Osteocyte (in vitro differentiated cells): ENCODE measurements at regions not wholly inside any gene's neighbourhood (a gene's known extent, or its start where the extent isn't known, plus 50 kb on each side); places are given as distances from the start of the nearest gene placed in this dataset.

Experiments
- DNase-seq: peaks from one replicate; pipeline ENCODE4 v3.0.0; 2021; ENCODE audit warnings: mixed read lengths; ENCODE audit not compliant: unreplicated experiment; ENCODE audit errors: extremely low spot score
- H3K27ac Mint-ChIP-seq: one replicate; pipeline ENCODE4 v1.8.0; 2021; ENCODE audit warnings: mild to moderate bottlenecking, mixed read lengths; ENCODE audit not compliant: unreplicated experiment
- H3K27me3 Mint-ChIP-seq: one replicate; pipeline ENCODE4 v1.8.0; 2021; ENCODE audit warnings: mixed read lengths; ENCODE audit not compliant: unreplicated experiment
- H3K36me3 Mint-ChIP-seq: one replicate; pipeline ENCODE4 v1.8.0; 2021; ENCODE audit warnings: mixed read lengths; ENCODE audit not compliant: unreplicated experiment
- H3K4me1 Mint-ChIP-seq: one replicate; pipeline ENCODE4 v1.8.0; 2021; ENCODE audit warnings: mixed read lengths; ENCODE audit not compliant: unreplicated experiment
- H3K4me3 Mint-ChIP-seq: one replicate; pipeline ENCODE4 v1.8.0; 2021; ENCODE audit warnings: mild to moderate bottlenecking, moderate library complexity, mixed read lengths; ENCODE audit not compliant: unreplicated experiment
- H3K9me3 Mint-ChIP-seq: one replicate; pipeline ENCODE4 v1.8.0; 2021; ENCODE audit warnings: mixed read lengths; ENCODE audit not compliant: unreplicated experiment
- CTCF ChIP-seq: fragments of 200-600 bp; sonication (generic); IDR thresholded peaks from 2 replicates; pipeline ENCODE4 v1.5.0; 2021; ENCODE audit warnings: antibody characterized with exemption, mild to moderate bottlenecking, moderate library complexity

DNA sequence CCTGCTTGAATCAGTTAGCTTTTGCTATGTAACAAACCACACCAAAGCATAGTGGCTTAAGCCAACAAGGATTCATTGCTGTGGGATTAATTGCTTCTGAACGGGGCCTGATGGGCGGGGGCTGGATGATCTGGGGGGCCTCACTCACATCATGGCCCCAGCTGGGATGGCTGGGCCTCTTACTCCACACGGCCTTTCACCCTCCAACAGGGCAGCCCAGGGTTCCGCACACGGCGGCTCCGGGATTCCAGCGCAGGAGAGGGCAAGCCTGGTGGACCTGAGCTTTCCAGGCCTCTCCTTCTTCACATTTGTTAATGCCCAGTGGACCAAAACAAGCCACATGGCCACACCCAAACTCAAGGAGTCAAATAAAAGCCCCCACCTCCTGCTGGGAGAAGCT is 86.3 kb upstream of the PHLPP1 start:
- H3K4me1 Mint-ChIP-seq = no peaks in the 10 kb centered on the region
- H3K36me3 Mint-ChIP-seq = no peaks in the 10 kb centered on the region
- H3K27ac Mint-ChIP-seq = no peak overlapping the region
- no peak overlapping the region for H3K4me3 Mint-ChIP-seq
- no peak for TF ChIP-seq CTCF
- no peaks in the 10 kb centered on the region for H3K9me3 Mint-ChIP-seq
- peaks cover 9% of the 10 kb centered on the region for H3K27me3 Mint-ChIP-seq
- no peak for DNase-seq

- peaks cover 26% of the 10 kb centered on the region for H3K27me3 Mint-ChIP-seq
- H3K4me3 Mint-ChIP-seq = no peak overlapping the region
- H3K27ac Mint-ChIP-seq = no peak overlapping the region
- TF ChIP-seq CTCF = no peak
- no peaks in the 10 kb centered on the region for H3K36me3 Mint-ChIP-seq
- H3K9me3 Mint-ChIP-seq = no peaks in the 10 kb centered on the region
- no peaks in the 10 kb centered on the region for H3K4me1 Mint-ChIP-seq
- DNase-seq = no peak
These were observed 84.2 kb upstream of the PHLPP1 start for GRCh38 chr18:62631173-62631572.

DNA sequence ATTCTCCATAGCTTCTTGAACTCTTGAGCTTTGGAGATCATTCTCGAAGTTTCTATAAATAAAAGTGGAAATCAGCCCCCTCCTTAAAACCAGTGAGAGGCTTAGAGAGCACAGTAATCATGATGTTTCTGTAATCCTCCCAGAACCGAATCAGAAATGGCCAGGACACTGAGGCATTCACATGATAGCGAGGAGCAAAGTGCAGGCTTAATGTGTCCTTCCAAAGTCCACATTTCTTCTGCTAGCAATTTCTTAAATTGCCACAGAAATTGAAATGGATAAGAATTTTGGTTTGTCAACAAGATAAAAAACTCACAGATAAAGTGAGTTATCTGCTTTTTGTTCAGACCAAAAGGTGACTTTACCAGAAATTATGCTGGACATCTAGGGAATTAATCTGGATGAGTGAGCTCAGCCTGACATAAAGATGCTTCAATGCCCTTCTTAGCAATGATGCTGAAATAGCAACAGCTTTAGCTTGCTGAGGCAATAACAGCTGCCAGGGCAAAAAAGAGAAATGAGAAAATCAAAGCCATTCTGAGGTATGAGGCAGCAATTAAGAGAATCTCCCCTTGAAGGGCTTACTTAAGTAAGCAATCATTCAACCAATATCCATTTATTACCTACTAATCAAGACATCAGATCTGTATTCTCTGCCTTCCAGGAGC is 82.4 kb upstream of the PHLPP1 start:
- no peak for DNase-seq
- no peak overlapping the region for H3K27ac Mint-ChIP-seq

DNA sequence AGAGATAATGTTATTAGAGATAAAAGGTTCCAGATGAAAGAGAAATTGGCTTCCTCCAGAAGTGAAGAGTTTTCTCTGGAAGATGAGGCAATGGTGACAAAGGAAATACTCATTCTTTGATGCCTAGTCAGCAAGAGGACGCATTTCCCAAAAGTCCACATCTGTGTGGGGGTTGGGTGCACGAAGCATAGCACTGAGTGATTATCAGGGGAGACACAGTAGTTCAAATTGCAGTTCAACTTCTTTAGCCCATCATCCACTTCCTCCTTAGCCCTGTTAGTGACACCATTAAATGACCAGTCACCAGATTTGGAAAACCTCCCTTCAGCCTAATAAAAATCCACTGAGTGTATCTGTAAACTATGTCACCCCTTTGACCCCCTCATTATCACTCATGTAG is 80.9 kb upstream of the PHLPP1 start:
- Mint-ChIP-seq H3K9me3 (no peaks in the 10 kb centered on the region), H3K36me3 (no peaks in the 10 kb centered on the region), H3K27me3 (peaks cover 37% of the 10 kb centered on the region), H3K4me1 (no peaks in the 10 kb centered on the region), H3K4me3 (no peak overlapping the region), H3K27ac (no peak overlapping the region)
- DNase-seq = no peak
- no peak for TF ChIP-seq CTCF

More for the DNA sequence above, 82.4 kb upstream of the PHLPP1 start:
- no peaks in the 10 kb centered on the region for H3K9me3 Mint-ChIP-seq
- H3K27me3 Mint-ChIP-seq = peaks cover 30% of the 10 kb centered on the region
- H3K4me3 Mint-ChIP-seq = no peak overlapping the region
- H3K36me3 Mint-ChIP-seq = no peaks in the 10 kb centered on the region
- H3K4me1 Mint-ChIP-seq = no peaks in the 10 kb centered on the region
- no peak for TF ChIP-seq CTCF

- no peak for TF ChIP-seq CTCF
- peaks cover 37% of the 10 kb centered on the region for H3K27me3 Mint-ChIP-seq
- no peak overlapping the region for H3K27ac Mint-ChIP-seq
- no peak for DNase-seq
- H3K9me3 Mint-ChIP-seq = no peaks in the 10 kb centered on the region
- no peak overlapping the region for H3K4me3 Mint-ChIP-seq
- no peaks in the 10 kb centered on the region for H3K36me3 Mint-ChIP-seq
- H3K4me1 Mint-ChIP-seq = no peaks in the 10 kb centered on the region
These were observed 80.2 kb upstream of the PHLPP1 start for GRCh38 chr18:62634979-62635630.
